GM12873 (cell line): ENCODE measurements at regions not wholly inside any gene's neighbourhood (a gene's known extent, or its start where the extent isn't known, plus 50 kb on each side); places are given as distances from the start of the nearest gene placed in this dataset.

Experiments
- TF ChIP-seq, protein P1 (sequence below): IDR thresholded peaks from 2 replicates; pipeline ENCODE4 v1.5.1; 2012; ENCODE audit warnings: low read depth, mild to moderate bottlenecking, moderate library complexity, low read length, control low read depth; ENCODE audit not compliant: insufficient read depth; ENCODE audit errors: missing control alignments

DNA sequence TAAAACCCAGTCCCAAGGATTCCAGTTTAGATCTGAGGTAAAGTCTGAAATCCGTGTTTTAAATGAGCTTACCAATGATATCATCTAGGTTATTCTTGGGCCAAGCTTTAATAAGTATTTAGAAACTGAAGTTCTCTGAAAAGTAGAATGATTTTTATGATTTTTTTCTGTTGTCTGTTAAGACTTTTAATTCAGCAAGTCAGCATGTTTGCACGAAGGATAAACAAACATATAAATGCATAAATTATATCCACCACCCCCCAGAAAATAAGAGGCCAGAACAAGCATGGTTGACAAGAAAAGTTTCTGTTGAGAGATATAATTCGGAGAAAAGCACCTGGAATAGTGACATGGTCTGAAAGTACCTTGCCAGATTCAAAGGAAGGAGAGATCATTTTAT, 655.7 kb downstream of the NOVA1 start:
- TF ChIP-seq, protein P1, sequence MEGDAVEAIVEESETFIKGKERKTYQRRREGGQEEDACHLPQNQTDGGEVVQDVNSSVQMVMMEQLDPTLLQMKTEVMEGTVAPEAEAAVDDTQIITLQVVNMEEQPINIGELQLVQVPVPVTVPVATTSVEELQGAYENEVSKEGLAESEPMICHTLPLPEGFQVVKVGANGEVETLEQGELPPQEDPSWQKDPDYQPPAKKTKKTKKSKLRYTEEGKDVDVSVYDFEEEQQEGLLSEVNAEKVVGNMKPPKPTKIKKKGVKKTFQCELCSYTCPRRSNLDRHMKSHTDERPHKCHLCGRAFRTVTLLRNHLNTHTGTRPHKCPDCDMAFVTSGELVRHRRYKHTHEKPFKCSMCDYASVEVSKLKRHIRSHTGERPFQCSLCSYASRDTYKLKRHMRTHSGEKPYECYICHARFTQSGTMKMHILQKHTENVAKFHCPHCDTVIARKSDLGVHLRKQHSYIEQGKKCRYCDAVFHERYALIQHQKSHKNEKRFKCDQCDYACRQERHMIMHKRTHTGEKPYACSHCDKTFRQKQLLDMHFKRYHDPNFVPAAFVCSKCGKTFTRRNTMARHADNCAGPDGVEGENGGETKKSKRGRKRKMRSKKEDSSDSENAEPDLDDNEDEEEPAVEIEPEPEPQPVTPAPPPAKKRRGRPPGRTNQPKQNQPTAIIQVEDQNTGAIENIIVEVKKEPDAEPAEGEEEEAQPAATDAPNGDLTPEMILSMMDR: no peak

DNA sequence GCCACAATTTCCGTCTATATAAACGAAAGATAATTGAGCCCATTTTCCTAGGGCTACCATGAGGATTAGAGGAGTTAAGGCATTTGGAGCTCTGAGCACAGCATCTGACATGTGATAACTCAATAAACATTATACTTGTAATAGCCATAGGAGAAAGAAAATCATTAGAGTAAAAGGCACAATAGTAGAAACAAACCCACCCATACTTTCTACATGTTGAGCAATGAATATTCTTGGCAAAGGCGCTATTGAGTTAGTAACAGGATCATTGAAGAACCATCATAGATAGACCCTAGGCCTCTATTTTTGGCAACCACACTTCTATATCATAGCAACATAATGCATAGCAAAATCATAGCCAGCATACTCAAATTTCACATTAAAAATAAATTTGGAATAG, 664.1 kb downstream of the NOVA1 start:
- TF ChIP-seq, protein P1: no peak

DNA sequence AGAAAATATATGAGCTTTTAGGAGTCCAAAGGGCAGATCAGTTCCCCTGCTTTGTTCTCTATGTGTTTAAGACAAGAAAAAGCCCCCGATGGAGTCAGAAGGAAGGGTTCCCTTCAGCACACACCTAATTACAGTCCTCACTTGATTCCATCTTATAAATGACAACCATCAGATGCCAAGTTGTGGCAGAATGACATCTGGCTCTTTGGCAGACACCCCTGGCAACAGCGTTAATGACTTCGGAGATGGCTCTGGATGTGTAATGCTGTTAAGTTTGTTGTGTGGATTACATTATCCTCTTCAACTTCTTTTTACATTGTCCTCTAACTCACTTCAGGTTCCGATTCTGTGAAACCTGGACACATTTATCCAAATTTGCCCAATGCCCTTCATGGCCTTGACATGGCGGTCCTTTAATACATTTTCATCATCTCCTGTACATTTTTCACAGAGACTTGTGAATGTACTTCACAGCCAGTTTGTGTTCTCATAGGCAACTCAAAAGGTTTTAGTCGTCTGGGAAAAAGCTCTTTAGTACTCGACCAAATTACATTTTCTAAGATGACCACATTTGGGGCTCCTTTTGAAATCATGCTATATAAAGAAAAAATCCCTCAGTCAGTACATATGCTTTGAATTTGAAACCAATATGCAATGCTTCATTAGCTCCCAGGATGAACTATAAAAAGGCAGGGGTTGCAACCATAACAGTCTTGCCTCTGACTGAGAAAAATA, 667.8 kb downstream of the NOVA1 start:
- TF ChIP-seq, protein P1: no peak

DNA sequence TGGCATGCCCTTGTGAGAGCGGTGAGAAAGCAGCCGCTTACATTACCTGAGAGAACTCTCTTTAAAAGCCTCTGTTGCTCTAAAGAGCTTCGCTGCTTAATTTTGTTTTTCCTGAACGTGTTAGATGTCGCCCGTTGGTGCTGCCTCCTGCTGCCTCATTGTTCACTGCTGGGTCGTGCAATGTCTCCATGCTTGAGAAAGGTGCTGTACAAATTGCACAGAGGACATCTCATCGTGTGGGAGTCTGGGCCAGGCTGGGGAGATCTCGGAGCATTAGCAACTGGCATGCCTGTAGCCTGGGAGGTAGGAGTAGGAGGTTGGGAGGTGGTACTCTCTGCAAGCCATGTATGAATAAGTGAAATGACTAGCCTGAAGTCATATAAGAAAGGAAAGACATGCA, 686.0 kb downstream of the NOVA1 start:
- TF ChIP-seq, protein P1: no peak

DNA sequence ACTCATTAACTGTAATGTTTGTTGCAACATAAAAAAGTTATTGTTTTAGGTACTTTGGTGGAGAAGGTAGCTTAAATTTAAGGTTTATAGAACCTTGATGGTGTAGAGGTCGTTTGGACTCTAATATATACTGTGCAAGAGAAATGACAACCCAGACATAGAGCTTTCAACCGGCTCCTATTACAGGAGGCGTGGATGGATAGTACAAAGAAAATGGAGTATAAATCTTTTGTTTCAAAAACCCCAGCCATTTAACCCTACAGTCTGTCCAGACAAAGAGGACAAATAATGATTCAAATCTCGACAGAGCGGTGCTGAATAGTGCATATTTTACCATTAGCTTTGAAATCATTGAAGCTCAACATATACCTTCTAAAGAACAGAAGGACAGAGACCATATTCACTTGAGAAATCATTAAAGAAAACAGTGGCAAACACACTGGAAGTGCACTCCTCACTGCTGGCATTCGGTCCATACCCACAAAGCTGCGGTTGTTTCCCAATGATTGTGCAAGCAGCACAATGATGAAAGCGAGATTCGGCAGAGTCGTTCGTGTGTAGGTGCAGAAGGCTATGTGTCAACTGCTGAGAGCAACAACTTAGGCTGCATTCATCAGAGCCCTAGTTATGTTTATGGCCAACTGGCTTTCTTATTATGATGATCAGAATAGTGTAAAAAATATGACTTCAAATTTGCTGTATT, 688.6 kb downstream of the NOVA1 start:
- TF ChIP-seq, protein P1: no peak

DNA sequence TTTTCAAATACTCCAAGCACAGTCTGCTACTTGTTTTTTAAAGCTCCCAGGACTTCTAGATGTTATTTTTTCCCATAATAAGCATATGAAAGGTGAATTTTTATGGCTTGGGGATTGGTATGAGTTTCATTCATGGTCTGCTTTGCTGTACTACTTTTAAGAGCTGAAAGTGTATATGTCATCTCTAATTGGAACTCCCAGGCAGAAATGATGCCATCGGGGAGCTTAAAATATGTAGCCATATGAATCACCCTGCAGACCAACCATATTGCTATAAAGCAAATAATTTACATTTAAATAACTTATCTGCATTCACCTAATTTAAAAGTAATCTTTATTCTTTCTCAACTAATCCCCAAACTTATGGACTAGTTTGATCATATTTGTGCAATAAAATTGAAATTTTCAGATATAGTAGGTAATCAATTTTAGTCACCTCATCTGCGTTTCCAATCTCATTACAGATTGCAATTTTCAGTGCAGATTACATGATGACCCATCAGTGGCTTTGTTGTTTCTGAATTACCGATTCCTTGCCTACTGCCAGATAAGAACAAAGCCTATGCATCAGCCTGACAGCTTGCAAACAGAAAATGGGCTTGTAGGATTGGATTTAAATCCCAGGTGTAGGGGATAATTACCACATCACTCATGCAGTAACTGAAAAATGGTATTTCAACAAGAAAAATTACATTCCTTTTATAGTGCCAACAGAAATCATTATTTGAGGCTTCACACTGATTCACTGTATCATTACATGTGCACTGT, 689.4 kb downstream of the NOVA1 start:
- TF ChIP-seq, protein P1: no peak

DNA sequence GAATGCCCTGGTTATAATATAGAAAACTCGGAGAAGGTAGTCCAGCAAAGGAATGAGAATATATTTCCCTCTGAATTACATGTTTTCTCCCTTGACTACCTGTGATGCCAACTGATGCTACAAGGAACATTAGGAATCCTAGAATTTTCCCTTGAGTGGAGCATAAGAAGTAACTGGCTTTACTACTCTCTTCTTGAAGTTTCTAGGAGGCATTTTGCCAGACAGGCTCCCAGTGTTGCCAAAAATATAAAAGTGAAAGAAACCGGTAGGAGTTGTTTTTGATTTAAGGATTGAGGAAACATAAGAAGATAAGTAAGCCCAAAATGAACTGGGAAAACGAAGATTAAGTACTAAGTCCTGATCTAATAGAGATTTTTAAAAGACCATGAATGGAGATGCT, 693.4 kb downstream of the NOVA1 start:
- TF ChIP-seq, protein P1: no peak
